IMR-90 (cell line): ENCODE measurements at regions not wholly inside any gene's neighbourhood (a gene's known extent, or its start where the extent isn't known, plus 50 kb on each side); places are given as distances from the start of the nearest gene placed in this dataset.

Experiments
- FOS ChIP-seq: fragments of 150-350 bp; IDR thresholded peaks from 2 replicates; pipeline ENCODE4 v1.6.1; 2016; ENCODE audit warnings: low read depth, low read length
- POLR2A ChIP-seq: IDR thresholded peaks from 2 replicates; pipeline ENCODE4 v1.6.1; 2012; ENCODE audit warnings: mild to moderate bottlenecking, low read depth, low read length
- TF ChIP-seq, protein P1 (sequence below): conservative IDR thresholded peaks from 2 replicates; pipeline ENCODE4 v1.5.1; 2012; ENCODE audit warnings: mild to moderate bottlenecking, low read depth, low read length, improper control_type of control experiment
- TF ChIP-seq, protein P2 (sequence below): fragments of 150-350 bp; IDR thresholded peaks from 2 replicates; pipeline ENCODE4 v1.6.1; 2017; ENCODE audit warnings: mild to moderate bottlenecking, antibody characterized with exemption, low read length, low read depth

DNA sequence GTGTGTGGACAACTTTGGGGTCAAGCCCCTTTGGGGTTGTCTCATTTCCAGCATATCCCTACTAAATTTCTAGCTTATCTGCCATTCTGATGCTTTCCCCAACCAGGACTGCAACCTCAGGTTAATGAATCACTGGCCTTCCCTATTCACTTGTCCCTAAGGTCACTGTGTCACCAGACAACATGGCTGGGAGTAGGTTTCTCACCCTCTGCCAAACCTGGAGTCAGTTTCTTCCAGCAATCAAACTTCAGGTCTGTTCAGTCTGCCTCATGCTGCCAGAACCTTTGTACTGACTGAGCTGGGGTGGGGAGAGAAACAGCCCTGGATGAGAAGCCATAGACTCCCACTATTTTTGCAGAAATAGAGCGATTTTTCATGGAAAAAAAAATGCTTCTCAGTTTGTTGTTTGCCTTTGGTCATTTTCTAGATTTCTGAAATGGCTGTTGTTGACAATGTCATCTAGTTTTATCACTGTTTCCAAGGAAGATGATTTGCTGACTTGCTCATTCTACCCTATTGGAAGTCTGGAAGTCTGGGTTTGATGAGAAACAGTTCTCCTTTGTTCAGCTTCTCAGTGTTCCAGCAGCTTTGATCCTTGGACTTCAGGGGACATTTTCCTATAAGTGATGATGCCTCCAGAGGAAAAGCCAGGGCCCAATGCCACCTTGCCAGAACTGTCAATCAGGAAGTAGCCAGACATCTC is 74.8 kb upstream of the IL12A start:
- TF ChIP-seq, protein P1, sequence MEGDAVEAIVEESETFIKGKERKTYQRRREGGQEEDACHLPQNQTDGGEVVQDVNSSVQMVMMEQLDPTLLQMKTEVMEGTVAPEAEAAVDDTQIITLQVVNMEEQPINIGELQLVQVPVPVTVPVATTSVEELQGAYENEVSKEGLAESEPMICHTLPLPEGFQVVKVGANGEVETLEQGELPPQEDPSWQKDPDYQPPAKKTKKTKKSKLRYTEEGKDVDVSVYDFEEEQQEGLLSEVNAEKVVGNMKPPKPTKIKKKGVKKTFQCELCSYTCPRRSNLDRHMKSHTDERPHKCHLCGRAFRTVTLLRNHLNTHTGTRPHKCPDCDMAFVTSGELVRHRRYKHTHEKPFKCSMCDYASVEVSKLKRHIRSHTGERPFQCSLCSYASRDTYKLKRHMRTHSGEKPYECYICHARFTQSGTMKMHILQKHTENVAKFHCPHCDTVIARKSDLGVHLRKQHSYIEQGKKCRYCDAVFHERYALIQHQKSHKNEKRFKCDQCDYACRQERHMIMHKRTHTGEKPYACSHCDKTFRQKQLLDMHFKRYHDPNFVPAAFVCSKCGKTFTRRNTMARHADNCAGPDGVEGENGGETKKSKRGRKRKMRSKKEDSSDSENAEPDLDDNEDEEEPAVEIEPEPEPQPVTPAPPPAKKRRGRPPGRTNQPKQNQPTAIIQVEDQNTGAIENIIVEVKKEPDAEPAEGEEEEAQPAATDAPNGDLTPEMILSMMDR, result no peak
- TF ChIP-seq FOS (no peak), POLR2A (no peak)
- TF ChIP-seq, protein P2, sequence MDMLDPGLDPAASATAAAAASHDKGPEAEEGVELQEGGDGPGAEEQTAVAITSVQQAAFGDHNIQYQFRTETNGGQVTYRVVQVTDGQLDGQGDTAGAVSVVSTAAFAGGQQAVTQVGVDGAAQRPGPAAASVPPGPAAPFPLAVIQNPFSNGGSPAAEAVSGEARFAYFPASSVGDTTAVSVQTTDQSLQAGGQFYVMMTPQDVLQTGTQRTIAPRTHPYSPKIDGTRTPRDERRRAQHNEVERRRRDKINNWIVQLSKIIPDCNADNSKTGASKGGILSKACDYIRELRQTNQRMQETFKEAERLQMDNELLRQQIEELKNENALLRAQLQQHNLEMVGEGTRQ, result no peak
